Activated CD4-positive, alpha-beta T cell treated with anti-CD3 and anti-CD28 coated beads, Interleukin-10, Interleukin-2, amounts not matched to agents 100 ng/mL and 50 ng/mL, durations not matched to agents 16 hours and 8 hours (primary cell): ENCODE measurements at regions not wholly inside any gene's neighbourhood (a gene's known extent, or its start where the extent isn't known, plus 50 kb on each side); places are given as distances from the start of the nearest gene placed in this dataset.
"Not testable (repeated sequence)": the region's sequence is repeated elsewhere in the genome, so short reads cannot be mapped to it uniquely, and the experiment has no call there.

Source experiments
- DNase-seq: peaks from one replicate; pipeline ENCODE4 v3.0.0-alpha.2; 2020

- DNase-seq = no peak
Measured at GRCh38 chr9:36521148-36521547, 51.5 kb upstream of the MELK start.

- DNase-seq = no peak
Measured at GRCh38 chr9:36517131-36517530, 55.6 kb upstream of the MELK start.

GRCh38 chr9:36504156-36504555 lies 68.5 kb upstream of the MELK start:
- DNase-seq = no peak

GRCh38 chr9:36503172-36504088 lies 69.3 kb upstream of the MELK start:
- DNase-seq = peak; percentile 25

GRCh38 chr9:36501727-36502126 lies 71.0 kb upstream of the MELK start:
- DNase-seq = no peak

- DNase-seq = not testable (repeated sequence)
Measured at GRCh38 chr9:36500931-36501330, 71.8 kb upstream of the MELK start.

- no peak for DNase-seq
Measured at GRCh38 chr9:36499174-36499890, 73.4 kb upstream of the MELK start.

- peak; percentile 62 for DNase-seq
Measured at GRCh38 chr9:36493564-36493963, 79.1 kb upstream of the MELK start.

- peak; percentile 52 for DNase-seq
Measured at GRCh38 chr9:36492865-36493264, 79.8 kb upstream of the MELK start.

GRCh38 chr9:36489453-36489852 lies 83.2 kb upstream of the MELK start:
- no peak for DNase-seq

GRCh38 chr9:36488389-36488756 lies 84.3 kb upstream of the MELK start:
- no peak for DNase-seq

GRCh38 chr9:36487482-36488388 lies 85.0 kb upstream of the MELK start:
- peak; percentile 95 for DNase-seq

- DNase-seq = peak; percentile 79
Measured at GRCh38 chr9:36486933-36487481, 85.7 kb upstream of the MELK start.

GRCh38 chr9:36486329-36486932 lies 86.3 kb upstream of the MELK start:
- DNase-seq = no peak

- DNase-seq = no peak
Measured at GRCh38 chr9:36485647-36486328, 85.7 kb upstream of the RNF38 start.

- DNase-seq = no peak
Measured at GRCh38 chr9:36484124-36484523, 84.1 kb upstream of the RNF38 start.

GRCh38 chr9:36479101-36479500 lies 79.0 kb upstream of the RNF38 start:
- no peak for DNase-seq

- no peak for DNase-seq
Measured at GRCh38 chr9:36471359-36471758, 71.3 kb upstream of the RNF38 start.

- DNase-seq = peak; percentile 83
Measured at GRCh38 chr9:36470643-36471290, 70.7 kb upstream of the RNF38 start.

- DNase-seq = no peak
Measured at GRCh38 chr9:36463467-36463866, 63.4 kb upstream of the RNF38 start.

GRCh38 chr9:36462245-36462644 lies 62.2 kb upstream of the RNF38 start:
- no peak for DNase-seq
